ENCODE measurements at regions not wholly inside any gene's neighbourhood (a gene's known extent, or its start where the extent isn't known, plus 50 kb on each side); places are given as distances from the start of the nearest gene placed in this dataset.
"Not testable (repeated sequence)": the region's sequence is repeated elsewhere in the genome, so short reads cannot be mapped to it uniquely, and the experiment has no call there.

DNA sequence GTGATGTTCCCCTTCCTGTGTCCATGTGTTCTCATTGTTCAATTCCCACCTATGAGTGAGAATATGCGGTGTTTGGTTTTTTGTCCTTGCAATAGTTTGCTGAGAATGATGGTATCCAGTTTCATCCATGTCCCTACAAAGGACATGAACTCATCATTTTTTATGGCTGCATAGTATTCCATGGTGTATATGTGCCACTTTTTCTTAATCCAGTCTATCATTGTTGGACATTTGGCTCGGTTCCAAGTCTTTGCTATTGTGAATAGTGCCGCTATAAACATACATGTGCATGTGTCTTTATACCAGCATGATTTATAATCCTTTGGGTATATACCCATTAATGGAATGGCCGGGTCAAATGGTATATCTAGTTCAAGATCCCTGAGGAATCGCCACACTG lies 229.4 kb downstream of the HTR1A start:
- H3K27ac ChIP-seq (ENCODE audit: low read depth, low read length); H3K27me3 ChIP-seq (ENCODE audit: insufficient read depth, low read length); H3K36me3 ChIP-seq (ENCODE audit: insufficient read depth, low read length); H3K4me1 ChIP-seq (ENCODE audit: control insufficient read depth, insufficient read depth, low read length, unreplicated experiment); H3K79me2 ChIP-seq (ENCODE audit: control insufficient read depth, insufficient read depth, low read length, unreplicated experiment); H3K4me3 ChIP-seq (ENCODE audit: low read depth, low read length); H2AFZ ChIP-seq (ENCODE audit: low read length, unreplicated experiment): not testable (repeated sequence)

DNA sequence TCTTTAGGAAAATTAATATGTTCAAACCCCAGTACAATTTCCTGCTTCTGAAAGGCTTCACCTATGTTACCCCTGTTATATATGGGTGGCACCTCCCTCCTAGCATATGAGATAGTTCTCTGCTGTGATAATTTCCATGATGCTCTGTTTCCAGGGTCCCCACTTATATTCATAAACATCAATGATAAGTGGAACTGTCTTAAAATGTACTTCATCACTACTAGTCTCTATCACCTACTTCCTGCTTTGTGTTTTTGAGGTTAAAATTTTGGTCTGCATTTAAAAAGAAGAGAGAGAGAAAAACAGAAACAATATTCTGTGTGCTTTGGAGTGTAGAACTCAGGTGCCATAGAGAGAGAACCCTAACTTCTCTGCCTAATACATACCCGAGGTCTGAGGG lies 234.7 kb downstream of the HTR1A start:
- Histone ChIP-seq H3K27me3 (ENCODE audit: insufficient read depth, low read length) (no peaks in the 10 kb centered on the region), H2AFZ (ENCODE audit: low read length, unreplicated experiment) (no peak overlapping the region), H3K27ac (ENCODE audit: low read depth, low read length) (no peak overlapping the region), H3K4me3 (ENCODE audit: low read depth, low read length) (no peak overlapping the region), H3K4me1 (ENCODE audit: control insufficient read depth, insufficient read depth, low read length, unreplicated experiment) (no peaks in the 10 kb centered on the region), H3K79me2 (ENCODE audit: control insufficient read depth, insufficient read depth, low read length, unreplicated experiment) (no peaks in the 10 kb centered on the region), H3K36me3 (ENCODE audit: insufficient read depth, low read length) (no peaks in the 10 kb centered on the region)

DNA sequence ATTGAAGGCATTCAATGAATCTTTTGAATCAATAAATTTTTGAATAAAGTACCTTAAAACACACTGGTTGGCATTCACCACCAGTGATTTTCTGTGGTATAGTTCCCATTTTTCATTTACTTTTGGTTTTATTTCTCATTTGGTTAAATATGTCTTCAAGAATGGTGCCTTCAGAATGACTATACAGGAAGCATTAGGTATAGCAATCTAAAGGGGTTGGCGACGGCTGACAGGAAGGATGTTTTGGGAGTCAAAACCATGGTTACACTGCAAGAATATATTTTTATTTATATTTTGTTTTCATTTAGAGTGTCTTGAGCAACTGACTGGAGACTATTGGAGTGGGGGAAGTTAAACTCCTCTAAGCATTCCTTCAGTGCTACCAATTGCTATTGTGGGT lies 235.7 kb downstream of the HTR1A start:
- no peak overlapping the region for H3K4me3 ChIP-seq (ENCODE audit: low read depth, low read length)
- no peaks in the 10 kb centered on the region for H3K4me1 ChIP-seq (ENCODE audit: control insufficient read depth, insufficient read depth, low read length, unreplicated experiment)
- no peak overlapping the region for H3K27ac ChIP-seq (ENCODE audit: low read depth, low read length)
- H3K79me2 ChIP-seq (ENCODE audit: control insufficient read depth, insufficient read depth, low read length, unreplicated experiment): no peaks in the 10 kb centered on the region
- H2AFZ ChIP-seq (ENCODE audit: low read length, unreplicated experiment): no peak overlapping the region
- H3K27me3 ChIP-seq (ENCODE audit: insufficient read depth, low read length): no peaks in the 10 kb centered on the region
- no peaks in the 10 kb centered on the region for H3K36me3 ChIP-seq (ENCODE audit: insufficient read depth, low read length)

- H3K4me3 ChIP-seq (ENCODE audit: low read depth, low read length): no peak overlapping the region
- no peaks in the 10 kb centered on the region for H3K79me2 ChIP-seq (ENCODE audit: control insufficient read depth, insufficient read depth, low read length, unreplicated experiment)
- H3K27me3 ChIP-seq (ENCODE audit: insufficient read depth, low read length): no peaks in the 10 kb centered on the region
- H3K27ac ChIP-seq (ENCODE audit: low read depth, low read length): no peak overlapping the region
- no peaks in the 10 kb centered on the region for H3K4me1 ChIP-seq (ENCODE audit: control insufficient read depth, insufficient read depth, low read length, unreplicated experiment)
- no peaks in the 10 kb centered on the region for H3K36me3 ChIP-seq (ENCODE audit: insufficient read depth, low read length)
- H2AFZ ChIP-seq (ENCODE audit: low read length, unreplicated experiment): no peak overlapping the region
These were observed 243.1 kb downstream of the HTR1A start for GRCh38 chr5:63719147-63719546.

DNA sequence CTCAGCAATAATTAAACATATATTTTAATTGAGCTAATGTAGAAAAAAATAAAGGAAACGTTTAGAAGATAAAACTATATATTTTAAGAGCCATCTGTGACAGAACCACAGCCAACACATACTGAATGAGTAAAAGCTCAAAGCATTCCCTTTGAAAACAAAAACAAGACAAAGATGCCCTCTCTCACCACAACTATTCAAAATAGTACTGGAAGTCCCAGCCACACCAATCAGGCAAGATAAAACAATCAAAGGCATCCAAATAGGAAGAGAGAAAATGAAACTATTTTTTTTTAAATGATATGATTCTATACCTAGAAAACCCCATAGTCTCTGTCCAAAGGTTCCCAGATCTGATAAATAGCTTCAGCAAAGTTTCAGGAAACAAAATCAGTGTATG lies 262.0 kb downstream of the HTR1A start:
- H3K4me3 ChIP-seq (ENCODE audit: low read depth, low read length): no peak overlapping the region
- no peak overlapping the region for H3K27ac ChIP-seq (ENCODE audit: low read depth, low read length)
- no peaks in the 10 kb centered on the region for H3K36me3 ChIP-seq (ENCODE audit: insufficient read depth, low read length)
- H3K79me2 ChIP-seq (ENCODE audit: control insufficient read depth, insufficient read depth, low read length, unreplicated experiment): no peaks in the 10 kb centered on the region
- H2AFZ ChIP-seq (ENCODE audit: low read length, unreplicated experiment): no peak overlapping the region
- no peaks in the 10 kb centered on the region for H3K4me1 ChIP-seq (ENCODE audit: control insufficient read depth, insufficient read depth, low read length, unreplicated experiment)
- no peaks in the 10 kb centered on the region for H3K27me3 ChIP-seq (ENCODE audit: insufficient read depth, low read length)

- Histone ChIP-seq H3K36me3 (ENCODE audit: insufficient read depth, low read length) (no peaks in the 10 kb centered on the region), H3K27ac (ENCODE audit: low read depth, low read length) (no peak overlapping the region), H3K4me3 (ENCODE audit: low read depth, low read length) (no peak overlapping the region), H3K27me3 (ENCODE audit: insufficient read depth, low read length) (no peaks in the 10 kb centered on the region), H3K79me2 (ENCODE audit: control insufficient read depth, insufficient read depth, low read length, unreplicated experiment) (no peaks in the 10 kb centered on the region), H3K4me1 (ENCODE audit: control insufficient read depth, insufficient read depth, low read length, unreplicated experiment) (no peaks in the 10 kb centered on the region), H2AFZ (ENCODE audit: low read length, unreplicated experiment) (no peak overlapping the region)
These were observed 264.4 kb downstream of the HTR1A start for GRCh38 chr5:63697811-63698210.

GRCh38 chr5:63690546-63690945 lies 271.7 kb downstream of the HTR1A start:
- Histone ChIP-seq H3K27me3 (ENCODE audit: insufficient read depth, low read length) (no peaks in the 10 kb centered on the region), H3K4me1 (ENCODE audit: control insufficient read depth, insufficient read depth, low read length, unreplicated experiment) (no peaks in the 10 kb centered on the region)

DNA sequence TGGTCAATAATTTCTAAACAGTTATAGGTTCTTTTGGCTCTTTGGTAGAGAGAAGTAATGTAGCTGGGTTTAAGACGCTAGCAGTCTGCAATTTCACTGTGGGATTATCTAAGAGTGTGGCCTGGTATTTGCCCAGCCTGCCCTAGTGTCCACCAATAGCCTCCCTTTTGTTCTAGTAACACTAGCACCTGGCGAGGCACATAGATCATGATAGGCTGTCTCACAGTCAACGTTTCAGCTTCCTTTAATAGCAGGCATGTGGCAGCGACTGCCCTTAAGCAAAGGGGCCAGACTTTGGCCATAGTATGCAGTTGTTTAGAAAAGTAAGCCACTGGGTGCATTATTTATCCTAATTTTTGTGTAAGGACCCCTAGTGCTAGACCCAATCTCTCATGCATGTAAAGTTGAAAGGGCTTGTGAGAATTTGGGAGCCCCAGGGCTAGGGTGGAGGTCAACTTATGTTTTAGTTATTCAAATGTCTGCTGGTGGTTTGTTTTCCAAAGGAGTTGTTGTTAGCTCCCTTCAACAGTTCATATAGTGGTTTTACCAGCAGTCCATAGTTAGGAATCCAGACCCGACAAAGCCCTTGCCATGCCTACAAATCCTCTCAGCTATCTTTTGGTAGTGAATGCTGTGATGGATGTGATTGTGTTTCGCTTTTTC lies 274.3 kb downstream of the HTR1A start:
- H3K27me3 ChIP-seq (ENCODE audit: insufficient read depth, low read length): no peaks in the 10 kb centered on the region
- H2AFZ ChIP-seq (ENCODE audit: low read length, unreplicated experiment): no peak overlapping the region
- no peaks in the 10 kb centered on the region for H3K4me1 ChIP-seq (ENCODE audit: control insufficient read depth, insufficient read depth, low read length, unreplicated experiment)
- no peaks in the 10 kb centered on the region for H3K79me2 ChIP-seq (ENCODE audit: control insufficient read depth, insufficient read depth, low read length, unreplicated experiment)
- no peak overlapping the region for H3K4me3 ChIP-seq (ENCODE audit: low read depth, low read length)
- H3K27ac ChIP-seq (ENCODE audit: low read depth, low read length): no peak overlapping the region
- no peaks in the 10 kb centered on the region for H3K36me3 ChIP-seq (ENCODE audit: insufficient read depth, low read length)

More at GRCh38 chr5:63690546-63690945, 271.7 kb downstream of the HTR1A start:
- Histone ChIP-seq H3K27ac (ENCODE audit: low read depth, low read length) (no peak overlapping the region), H3K36me3 (ENCODE audit: insufficient read depth, low read length) (no peaks in the 10 kb centered on the region), H2AFZ (ENCODE audit: low read length, unreplicated experiment) (no peak overlapping the region), H3K4me3 (ENCODE audit: low read depth, low read length) (no peak overlapping the region), H3K79me2 (ENCODE audit: control insufficient read depth, insufficient read depth, low read length, unreplicated experiment) (no peaks in the 10 kb centered on the region)

DNA sequence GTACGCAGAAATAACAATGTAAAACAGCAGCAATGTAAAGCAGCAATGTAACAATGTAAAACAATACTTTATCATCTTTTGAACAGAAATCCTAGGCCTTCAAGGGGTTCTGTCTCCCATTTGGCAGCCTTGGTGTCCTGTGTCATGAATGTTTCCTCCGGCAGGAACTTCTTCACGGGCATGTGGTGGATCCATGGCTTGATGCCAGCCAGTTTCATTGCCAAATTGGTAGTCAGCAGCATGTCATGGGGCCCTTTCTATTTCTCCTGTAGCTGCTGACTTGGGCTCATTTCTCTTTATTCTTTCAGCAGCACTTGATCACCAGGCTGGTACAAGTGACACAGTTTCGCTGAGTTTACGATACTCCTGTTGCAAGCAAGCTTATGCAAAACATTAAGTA lies 275.3 kb downstream of the HTR1A start:
- Histone ChIP-seq H2AFZ (ENCODE audit: low read length, unreplicated experiment) (no peak overlapping the region), H3K36me3 (ENCODE audit: insufficient read depth, low read length) (no peaks in the 10 kb centered on the region), H3K4me1 (ENCODE audit: control insufficient read depth, insufficient read depth, low read length, unreplicated experiment) (no peaks in the 10 kb centered on the region), H3K27ac (ENCODE audit: low read depth, low read length) (no peak overlapping the region), H3K27me3 (ENCODE audit: insufficient read depth, low read length) (no peaks in the 10 kb centered on the region), H3K4me3 (ENCODE audit: low read depth, low read length) (no peak overlapping the region), H3K79me2 (ENCODE audit: control insufficient read depth, insufficient read depth, low read length, unreplicated experiment) (no peaks in the 10 kb centered on the region)

GRCh38 chr5:63686181-63686580 lies 276.1 kb downstream of the HTR1A start:
- no peak overlapping the region for H3K27ac ChIP-seq (ENCODE audit: low read depth, low read length)
- no peaks in the 10 kb centered on the region for H3K36me3 ChIP-seq (ENCODE audit: insufficient read depth, low read length)
- H3K4me3 ChIP-seq (ENCODE audit: low read depth, low read length): no peak overlapping the region
- no peak overlapping the region for H2AFZ ChIP-seq (ENCODE audit: low read length, unreplicated experiment)
- no peaks in the 10 kb centered on the region for H3K27me3 ChIP-seq (ENCODE audit: insufficient read depth, low read length)
- no peaks in the 10 kb centered on the region for H3K4me1 ChIP-seq (ENCODE audit: control insufficient read depth, insufficient read depth, low read length, unreplicated experiment)
- no peaks in the 10 kb centered on the region for H3K79me2 ChIP-seq (ENCODE audit: control insufficient read depth, insufficient read depth, low read length, unreplicated experiment)

GRCh38 chr5:63685454-63685853 lies 276.8 kb downstream of the HTR1A start:
- Histone ChIP-seq H3K4me1 (ENCODE audit: control insufficient read depth, insufficient read depth, low read length, unreplicated experiment) (no peaks in the 10 kb centered on the region), H3K79me2 (ENCODE audit: control insufficient read depth, insufficient read depth, low read length, unreplicated experiment) (no peaks in the 10 kb centered on the region), H3K36me3 (ENCODE audit: insufficient read depth, low read length) (no peaks in the 10 kb centered on the region), H3K27me3 (ENCODE audit: insufficient read depth, low read length) (no peaks in the 10 kb centered on the region), H3K4me3 (ENCODE audit: low read depth, low read length) (no peak overlapping the region), H2AFZ (ENCODE audit: low read length, unreplicated experiment) (no peak overlapping the region), H3K27ac (ENCODE audit: low read depth, low read length) (no peak overlapping the region)
